Nucleus accumbens (tissue), 56 donors: ENCODE measurements at regions not wholly inside any gene's neighbourhood (a gene's known extent, or its start where the extent isn't known, plus 50 kb on each side); places are given as distances from the start of the nearest gene placed in this dataset.

Experiments
- DNase-seq, 56 donors: peaks; one replicate each; lab custom pipeline; 2025; lab: John Stamatoyannopoulos, UW

DNA sequence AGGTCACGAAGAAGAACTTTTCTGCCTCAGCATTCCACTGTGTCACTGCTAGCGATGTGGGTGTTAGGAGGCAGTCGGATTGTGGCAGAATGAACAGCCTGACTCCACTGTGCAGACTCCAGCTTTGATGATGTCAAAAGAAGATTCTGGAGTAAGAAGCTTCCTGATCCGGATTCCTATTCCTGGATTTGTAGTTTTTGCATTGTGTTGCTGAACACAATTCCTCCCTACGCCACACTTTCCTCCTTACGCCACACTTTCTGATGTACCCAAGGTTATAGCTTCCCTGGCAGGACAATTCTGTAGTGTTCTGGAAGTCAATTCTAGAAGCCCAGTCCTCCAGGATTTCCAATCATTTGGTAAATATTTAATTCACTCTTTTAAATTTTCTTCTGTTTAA, 665.2 kb upstream of the ADGRL2 start:
- DNase-seq, result no peak

DNA sequence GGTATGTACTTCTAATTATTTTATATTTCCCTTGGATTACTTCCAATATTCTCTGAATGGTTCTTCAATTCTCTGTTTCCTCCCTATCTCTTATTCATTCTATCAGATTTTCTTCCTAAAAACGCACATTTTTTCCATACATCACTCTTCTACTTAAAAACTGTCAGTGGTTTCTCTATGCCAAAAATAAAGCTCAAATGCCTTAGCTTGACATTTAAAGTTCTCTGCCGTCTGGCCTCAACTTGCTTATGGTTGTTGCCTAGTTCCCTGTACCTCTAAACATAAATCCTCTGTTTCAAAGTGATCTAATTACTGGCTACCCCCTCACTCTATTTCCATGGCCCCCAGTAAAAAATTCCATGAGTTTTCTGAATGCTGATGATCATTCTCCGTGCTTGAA, 671.0 kb upstream of the ADGRL2 start:
- DNase-seq, result no peak

DNA sequence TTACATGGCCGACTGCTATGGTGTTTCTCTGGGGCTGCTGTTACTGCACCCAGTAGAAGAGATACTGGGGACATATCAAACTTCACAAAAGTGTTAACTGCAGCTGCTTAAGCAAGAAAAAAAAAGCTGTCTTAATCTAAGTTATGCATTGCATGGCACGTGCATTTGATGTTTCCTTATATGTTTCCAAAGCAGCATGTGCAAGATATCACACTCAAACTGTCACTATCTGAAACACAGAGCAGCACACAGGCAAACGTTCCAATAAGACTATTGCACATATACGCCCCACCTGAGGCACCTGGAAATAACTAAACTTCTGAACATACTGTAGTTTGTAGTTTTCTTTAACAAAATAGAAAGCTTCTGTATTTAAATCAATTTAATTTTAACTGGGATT, 671.4 kb upstream of the ADGRL2 start:
- DNase-seq, result no peak

DNA sequence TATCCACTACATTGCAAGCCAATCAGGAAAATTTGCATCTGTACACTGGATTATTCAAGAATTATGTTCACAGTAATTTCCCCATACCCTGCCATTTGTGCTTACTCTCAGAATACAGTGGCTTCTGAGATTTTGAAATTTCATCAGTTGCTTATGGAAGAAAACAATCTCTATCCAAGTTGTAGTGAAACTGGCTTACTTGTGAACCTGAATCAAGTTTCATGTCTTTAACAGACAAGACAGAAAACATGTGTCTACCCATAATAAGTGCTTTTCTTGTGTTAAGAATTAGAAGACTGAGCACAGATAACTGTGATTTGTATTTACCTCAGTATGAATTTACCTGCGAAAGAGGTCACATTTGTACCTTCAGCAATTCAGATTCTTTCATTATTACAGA, 672.7 kb upstream of the ADGRL2 start:
- no peak for DNase-seq

DNA sequence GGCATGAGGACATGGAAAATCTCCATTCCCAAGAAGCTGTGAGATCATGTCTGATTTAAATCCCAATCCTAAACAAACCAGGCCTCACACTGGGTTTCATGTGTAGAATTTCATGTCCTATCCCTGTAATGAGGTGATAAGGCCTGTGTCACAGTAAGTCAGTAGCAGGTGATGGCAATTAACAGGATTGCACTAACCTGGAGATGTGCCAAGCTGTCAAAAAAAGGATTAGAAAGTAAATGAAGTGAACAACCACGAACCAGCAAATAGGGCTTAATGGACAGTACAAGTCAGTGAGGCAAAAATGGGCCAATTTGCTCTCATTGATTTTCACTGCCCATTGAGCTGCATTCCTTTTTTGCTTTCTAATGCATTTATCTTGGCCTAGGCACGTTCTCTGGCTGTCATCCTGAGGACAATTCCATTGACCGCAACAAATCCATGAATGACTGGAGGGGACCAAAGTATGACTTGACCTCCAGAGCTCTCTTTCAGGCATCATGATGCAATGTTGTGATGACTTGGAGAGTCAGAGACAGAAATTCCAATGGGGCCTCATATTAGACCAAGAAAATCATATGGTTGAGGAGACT, 673.6 kb upstream of the ADGRL2 start:
- no peak for DNase-seq

DNA sequence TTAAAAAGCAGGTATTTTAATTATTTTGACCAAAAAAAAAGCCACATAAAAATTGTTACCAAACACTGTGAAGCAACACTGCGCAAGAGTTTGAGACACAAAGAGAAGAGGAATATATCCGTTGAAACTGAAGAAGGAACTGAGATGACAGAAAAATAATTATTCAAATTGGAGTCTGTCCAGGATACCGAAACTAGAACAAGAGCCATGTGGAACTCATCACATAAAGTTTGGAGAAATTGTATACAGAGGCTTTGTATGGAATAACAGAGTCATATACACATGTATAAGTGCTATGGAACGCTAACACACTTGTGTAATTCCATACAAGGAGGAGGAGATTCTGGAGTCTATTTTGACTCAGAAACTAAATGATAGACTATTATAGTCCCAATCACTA, 675.1 kb upstream of the ADGRL2 start:
- DNase-seq, result no peak

DNA sequence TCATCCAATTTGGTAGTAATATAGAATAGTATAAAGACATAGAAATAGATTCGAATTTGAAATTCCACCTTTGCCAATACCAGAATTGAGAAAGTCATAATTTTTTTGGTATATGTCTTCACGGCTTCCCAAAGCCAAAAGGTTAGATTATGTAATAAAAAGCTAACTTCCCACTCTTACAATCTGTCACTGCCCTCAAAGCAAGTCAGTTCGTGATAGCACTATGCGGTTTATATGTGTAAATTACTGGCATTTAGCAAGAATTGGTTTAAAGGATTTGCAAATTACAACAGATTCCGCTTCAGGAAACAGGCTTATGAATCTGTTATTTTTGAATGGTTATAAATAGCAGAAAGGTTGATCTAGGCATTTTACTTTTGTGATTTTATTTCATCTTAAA, 679.4 kb upstream of the ADGRL2 start:
- DNase-seq, result no peak

DNA sequence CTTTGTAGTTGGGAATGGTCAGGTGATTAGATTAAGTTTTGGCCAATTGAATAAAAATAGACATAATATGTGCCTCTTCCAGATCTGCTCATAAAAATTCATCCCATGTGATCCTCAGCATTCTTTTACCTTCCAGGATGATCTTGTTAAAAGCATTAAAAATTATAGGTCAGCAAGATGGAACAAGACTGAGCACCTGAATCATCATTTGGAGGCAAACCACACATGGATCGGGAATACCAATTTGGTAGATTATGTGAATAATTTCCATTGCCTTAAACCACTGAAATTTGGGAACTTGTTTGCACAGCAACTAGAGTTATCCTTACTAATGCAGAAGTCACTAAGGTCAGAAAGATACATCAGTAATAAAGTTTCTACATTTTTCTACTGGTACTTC, 681.4 kb upstream of the ADGRL2 start:
- no peak for DNase-seq

DNA sequence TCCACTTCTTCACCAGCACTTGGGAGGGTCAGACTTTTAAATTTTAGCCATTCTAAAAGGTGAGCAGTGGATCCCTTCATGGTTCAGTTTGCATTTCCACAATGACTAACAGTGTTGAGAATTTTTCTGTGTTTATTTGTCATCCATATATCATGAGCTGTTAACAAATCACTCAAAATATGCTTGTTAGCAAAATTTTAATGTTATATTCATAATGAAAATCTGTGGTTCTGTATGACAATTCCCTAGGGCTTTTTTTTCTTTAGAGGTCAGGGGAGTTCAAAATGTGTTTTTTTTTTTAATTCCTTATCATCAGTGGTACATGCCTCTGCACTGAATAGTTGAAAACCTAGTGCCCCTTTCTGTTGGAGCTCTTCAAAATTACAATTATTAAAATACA, 682.2 kb upstream of the ADGRL2 start:
- no peak for DNase-seq

DNA sequence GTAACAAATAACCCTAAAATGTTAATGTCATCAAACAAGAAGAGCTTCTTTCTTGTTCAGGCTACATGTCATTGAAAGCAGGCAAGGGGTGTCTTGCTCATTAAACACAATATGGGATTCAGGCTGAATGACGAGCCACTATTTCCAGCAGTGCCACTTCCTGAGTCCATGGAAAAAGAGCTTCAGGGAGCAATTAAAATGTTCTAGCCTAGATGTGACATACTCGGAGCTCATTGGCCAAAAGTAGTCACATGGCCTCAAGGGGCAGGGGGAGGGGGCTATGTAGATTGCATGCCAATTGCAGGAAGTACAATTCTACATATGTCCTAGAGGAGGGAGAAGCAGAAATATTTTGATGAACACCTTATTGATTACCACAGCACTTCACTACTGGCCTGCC, 685.3 kb upstream of the ADGRL2 start:
- no peak for DNase-seq

DNA sequence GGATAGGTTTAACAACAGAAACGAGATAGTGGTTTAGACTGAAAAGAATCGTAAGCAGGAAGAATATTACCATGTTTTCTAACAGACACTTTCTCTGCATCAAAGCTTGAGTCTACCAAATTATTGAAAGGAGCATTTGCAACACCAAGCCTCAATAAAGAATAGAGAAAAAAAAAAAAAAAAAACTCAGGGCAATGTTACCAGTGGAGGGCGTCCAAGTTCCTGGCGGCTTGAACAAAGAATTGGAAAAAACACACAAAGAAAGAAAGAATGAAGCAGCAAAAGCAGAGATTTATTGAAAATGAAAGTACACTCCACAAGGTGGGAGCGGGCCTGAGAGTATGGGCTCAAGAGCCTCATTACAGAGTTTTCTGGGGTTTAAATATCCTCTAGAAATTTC, 686.5 kb upstream of the ADGRL2 start:
- no peak for DNase-seq

DNA sequence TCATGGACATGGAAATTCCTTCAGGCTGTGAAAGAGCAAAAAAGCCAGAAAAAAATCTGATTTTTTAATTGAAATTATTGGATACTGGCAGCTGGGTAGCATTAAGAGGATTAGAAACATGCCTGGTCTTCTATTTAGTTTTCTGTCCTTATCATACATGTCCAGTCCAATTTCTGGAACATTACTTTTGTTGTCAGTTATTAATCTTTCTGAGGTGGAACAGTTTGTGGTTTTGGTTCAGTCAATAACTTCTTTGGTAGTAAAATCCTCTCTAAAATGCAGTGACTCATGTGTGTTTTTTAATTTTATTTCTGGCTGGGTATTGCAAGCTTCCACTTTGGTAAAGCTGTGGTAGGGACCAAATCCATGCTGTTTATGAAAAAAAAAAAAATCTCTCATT, 687.0 kb upstream of the ADGRL2 start:
- no peak for DNase-seq

DNA sequence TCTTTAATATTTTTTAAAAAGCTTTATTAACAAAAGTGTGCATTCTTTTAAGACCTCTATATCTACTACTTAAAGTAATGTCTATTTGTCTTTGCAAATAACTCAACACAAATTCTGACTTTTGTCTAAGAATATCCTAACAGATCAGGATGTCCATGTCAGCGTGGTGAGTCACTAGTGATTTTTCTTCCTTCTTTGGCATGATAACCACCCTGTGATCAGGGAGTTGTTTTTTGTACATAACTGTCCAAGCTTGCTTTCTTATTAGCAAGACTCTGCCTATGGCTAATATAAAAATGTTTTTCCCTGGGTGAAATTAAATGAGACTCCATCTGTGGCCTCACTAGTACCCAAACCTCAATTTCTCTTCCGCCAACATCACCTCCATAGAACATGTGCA, 688.9 kb upstream of the ADGRL2 start:
- no peak for DNase-seq

DNA sequence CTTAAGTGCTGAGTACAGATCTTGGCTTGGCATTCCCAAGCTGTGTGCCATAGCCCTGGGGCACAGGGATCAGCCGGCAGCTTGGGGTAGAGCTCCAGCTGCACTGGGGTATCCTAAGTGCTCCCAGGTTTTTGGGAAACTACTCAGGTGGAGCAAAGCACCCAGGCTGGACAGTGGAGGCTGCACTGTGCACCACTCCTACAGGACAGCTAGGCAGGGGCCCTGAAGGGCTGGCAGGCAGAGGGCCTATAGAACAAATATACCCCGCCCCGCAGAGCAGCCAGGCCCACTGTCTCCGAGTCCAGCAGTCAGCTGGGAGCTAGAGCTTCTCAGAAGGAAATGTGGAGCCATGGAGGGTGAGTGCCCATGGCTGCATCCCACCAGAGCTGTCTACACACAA, 691.7 kb upstream of the ADGRL2 start:
- DNase-seq, result no peak

DNA sequence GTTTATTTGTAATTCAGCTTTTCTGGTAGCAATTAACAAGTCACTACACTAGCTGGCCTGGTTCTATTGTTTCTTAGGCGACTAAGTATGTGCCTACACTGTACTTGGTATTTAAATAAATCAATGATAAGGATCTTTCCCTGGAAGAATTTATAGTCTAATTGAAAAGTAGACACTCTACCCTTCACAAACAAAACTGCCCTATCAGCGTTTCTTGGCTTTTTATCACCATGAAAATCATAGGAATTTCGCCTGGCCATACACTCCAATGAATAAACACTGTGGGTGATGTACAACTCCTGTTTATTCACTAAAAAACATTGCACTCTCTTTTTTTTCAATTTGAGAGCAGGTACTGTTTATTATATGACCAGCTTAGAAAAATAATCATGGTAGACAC, 702.9 kb upstream of the ADGRL2 start:
- no peak for DNase-seq

DNA sequence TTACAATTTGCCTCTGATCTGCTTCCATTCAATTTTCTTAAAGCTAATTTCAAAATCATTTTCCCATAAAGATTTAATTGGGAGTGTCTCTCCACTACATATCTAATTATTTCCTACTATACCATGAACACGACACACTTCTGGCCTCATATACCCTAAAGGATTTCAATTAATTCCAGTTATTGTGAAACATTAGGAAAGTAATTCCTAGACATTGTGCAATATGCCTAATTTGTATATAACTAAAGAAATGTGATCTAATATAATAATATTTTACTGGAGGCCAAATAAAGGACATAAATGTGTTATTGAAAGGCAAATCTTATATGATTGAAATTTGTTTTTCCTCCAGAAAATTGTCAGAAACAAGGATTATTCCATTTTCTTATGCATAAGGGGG, 727.2 kb upstream of the ADGRL2 start:
- no peak for DNase-seq

DNA sequence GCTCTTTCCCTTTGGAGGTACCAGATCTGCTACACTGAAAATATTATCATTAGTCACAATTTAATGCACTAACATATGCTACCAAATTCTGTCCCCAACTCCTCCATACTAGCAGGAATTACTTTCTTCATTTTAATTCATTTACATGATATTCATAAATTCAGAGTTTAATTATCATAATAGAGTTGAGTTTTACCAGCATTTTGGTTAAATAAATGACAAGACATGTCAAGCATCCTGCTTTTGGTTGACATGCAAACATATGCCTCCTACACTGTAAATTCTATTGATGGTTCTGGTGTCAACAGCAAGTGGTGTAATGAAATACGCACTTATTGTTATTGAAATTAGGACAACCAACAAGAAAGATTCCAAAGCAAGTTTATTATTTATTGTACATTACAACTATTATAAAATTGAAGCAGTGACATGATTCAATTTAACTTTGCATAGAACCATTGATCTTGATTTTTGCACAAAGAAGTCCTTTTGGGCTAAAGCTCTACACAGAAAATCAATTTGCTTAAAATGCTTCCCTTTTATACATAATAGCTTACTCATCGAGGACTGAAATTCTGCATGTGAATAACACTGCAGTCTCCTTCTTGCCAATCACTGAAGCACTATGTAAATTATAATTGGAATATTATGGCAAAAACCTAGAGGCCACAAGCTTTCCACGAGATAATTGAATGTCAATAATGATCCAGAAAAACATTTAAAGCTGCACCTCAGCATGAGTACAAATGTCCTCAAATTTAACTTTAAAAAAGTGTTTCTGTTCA, 728.6 kb upstream of the ADGRL2 start:
- no peak for DNase-seq

DNA sequence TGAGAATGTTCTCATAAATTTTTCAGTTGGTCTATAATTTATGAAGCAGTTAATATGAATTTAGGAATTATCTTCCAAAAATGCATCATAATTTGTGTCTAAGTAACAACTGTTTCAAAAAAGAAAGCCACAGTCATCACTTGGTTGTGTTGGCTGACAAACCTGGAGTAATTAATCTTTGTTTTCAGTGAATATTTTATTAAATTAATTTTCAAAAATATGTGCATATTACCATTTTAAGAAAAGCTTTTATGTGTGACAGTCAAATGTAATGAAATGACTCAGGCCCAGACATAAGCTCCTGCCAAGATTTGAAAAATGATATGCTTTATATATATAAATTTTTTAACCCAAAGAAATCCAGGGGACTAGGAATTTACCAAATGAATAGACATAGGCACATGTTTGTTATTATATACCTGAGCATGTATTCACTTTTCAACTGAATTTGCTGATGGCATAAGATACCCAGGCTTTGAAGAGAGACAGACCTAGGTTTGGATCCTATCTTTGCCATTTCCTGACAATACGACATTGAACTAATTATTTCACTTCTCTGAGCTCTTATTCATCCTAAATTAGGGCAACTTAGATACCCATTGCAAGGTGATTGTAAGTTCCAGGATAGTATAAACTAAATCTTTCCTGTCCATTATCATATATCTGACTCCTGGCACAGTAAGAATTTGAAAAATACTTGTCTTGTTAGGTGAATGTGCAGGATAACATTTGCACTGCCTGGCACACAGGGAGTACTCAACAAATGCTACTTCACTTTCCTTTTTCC, 729.5 kb upstream of the ADGRL2 start:
- no peak for DNase-seq

DNA sequence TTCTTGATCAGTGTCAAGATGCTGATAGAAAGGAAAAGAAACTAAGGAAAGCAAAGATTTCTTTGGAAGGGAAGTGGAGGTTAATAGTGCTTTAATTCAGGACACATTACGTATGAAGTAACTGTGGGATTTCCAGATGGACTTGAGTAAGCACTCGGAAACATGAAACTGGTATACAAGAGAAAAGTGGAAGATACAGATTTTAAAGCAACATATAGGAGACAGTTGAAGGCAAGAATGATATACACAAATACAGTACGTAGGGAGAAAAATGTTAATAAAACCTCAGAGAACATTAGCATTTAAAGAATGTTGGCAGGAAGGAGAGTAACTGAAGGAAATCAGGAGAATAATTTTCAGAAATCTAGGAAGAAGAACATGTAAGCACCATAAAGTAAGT, 730.9 kb upstream of the ADGRL2 start:
- DNase-seq, result no peak

DNA sequence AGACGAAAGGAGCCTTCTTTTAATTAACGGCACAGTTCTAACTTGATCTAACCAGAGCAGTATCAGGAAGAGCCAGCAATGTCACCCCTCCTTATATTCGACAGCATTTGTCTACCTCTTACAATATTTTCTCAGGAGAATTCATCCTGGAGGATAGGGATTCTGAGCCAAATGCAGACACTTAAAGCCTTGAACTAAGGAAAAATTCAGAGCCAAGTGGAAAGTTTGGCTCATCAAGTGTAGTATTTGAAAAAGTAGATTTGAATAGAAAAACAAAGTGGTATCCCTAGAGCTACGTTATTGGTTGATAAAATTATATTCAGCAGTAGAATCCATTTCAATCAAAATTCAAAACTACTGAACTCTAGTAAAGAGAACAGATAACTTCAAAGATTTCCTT, 732.0 kb upstream of the ADGRL2 start:
- DNase-seq, result no peak

DNA sequence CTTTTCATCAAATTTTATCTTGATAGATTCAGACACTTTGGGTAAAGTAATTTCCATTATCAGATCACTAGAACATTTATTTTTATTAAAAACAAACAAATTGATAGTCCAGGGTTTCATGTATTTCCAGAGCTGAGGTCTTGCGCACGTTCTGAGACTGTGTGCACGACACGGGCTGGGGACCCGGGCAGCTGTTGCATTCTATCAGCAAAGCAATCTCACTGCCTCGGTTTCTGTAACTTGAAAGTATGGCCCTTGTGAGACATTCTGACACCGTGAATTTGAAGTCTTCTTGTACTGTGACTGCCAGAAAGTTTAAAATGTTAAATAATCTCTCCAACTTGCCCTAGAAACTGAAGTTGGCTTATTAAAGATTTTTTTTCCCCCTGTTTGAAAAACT, 746.9 kb upstream of the ADGRL2 start:
- DNase-seq, result no peak

DNA sequence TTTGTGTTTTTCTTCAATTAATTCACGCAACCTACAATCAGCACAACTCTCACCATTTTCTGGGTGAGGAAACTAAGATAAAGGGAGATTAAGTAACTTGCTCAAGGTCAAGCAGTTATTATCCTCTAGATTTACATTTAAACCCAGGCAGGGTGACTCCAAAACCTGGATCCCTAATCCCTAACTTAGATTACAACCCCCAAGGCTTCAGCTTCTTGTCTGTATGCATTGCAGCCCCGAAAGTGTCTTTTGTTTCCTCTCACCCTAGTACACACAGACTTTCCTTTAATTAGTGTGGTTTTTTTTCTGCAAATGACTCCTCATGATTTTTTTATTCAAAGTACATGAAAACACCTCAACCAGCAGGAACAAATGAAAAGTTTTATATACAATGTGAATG, 748.6 kb upstream of the ADGRL2 start:
- DNase-seq, result no peak
